ENCODE measurements at regions not wholly inside any gene's neighbourhood (a gene's known extent, or its start where the extent isn't known, plus 50 kb on each side); places are given as distances from the start of the nearest gene placed in this dataset.
A peak's percentile ranks its signal among the peaks of the same experiment; 100 is the strongest.

GRCh38 chr13:80469105-80469852 is 128.4 kb upstream of the SPRY2 start:
- Histone ChIP-seq H3K27ac (ENCODE audit: low read depth) (peak overlapping the region; percentile 66), H3K4me3 (ENCODE audit: low read depth, low read length) (no peak overlapping the region), H3K36me3 (ENCODE audit: insufficient read depth) (no peaks in the 10 kb centered on the region), H3K4me1 (ENCODE audit: insufficient read depth) (no peaks in the 10 kb centered on the region)
- WGBS, result 72% methylated on average over 6 of the region's 6 CpGs
- no peak for DNase-seq (ENCODE audit: extremely low spot score)

- Histone ChIP-seq H3K4me3 (ENCODE audit: low read depth, low read length) (no peak overlapping the region), H3K27ac (ENCODE audit: low read depth) (no peak overlapping the region), H3K4me1 (ENCODE audit: insufficient read depth) (no peaks in the 10 kb centered on the region), H3K36me3 (ENCODE audit: insufficient read depth) (no peaks in the 10 kb centered on the region)
- DNase-seq (ENCODE audit: extremely low spot score), result no peak
- 72% methylated on average over 2 of the region's 2 CpGs for WGBS
These were observed 124.4 kb upstream of the SPRY2 start for GRCh38 chr13:80465321-80465720.

- DNase-seq (ENCODE audit: extremely low spot score), result no peak
- WGBS, result 70% methylated on average over 3 of the region's 3 CpGs
- Histone ChIP-seq H3K4me3 (ENCODE audit: low read depth, low read length) (no peak overlapping the region), H3K27ac (ENCODE audit: low read depth) (no peak overlapping the region), H3K4me1 (ENCODE audit: insufficient read depth) (no peaks in the 10 kb centered on the region), H3K36me3 (ENCODE audit: insufficient read depth) (no peaks in the 10 kb centered on the region)
These were observed 122.9 kb upstream of the SPRY2 start for GRCh38 chr13:80463673-80464352.

GRCh38 chr13:80462567-80462966 is 121.6 kb upstream of the SPRY2 start:
- H3K27ac ChIP-seq (ENCODE audit: low read depth), result no peak overlapping the region
- H3K4me1 ChIP-seq (ENCODE audit: insufficient read depth), result no peaks in the 10 kb centered on the region
- no peaks in the 10 kb centered on the region for H3K36me3 ChIP-seq (ENCODE audit: insufficient read depth)
- DNase-seq (ENCODE audit: extremely low spot score), result no peak
- no peak overlapping the region for H3K4me3 ChIP-seq (ENCODE audit: low read depth, low read length)

- H3K4me3 ChIP-seq (ENCODE audit: low read depth, low read length), result no peak overlapping the region
- WGBS, result 95% methylated on average over 1 of the region's 1 CpG
- H3K27ac ChIP-seq (ENCODE audit: low read depth), result no peak overlapping the region
- no peaks in the 10 kb centered on the region for H3K36me3 ChIP-seq (ENCODE audit: insufficient read depth)
- DNase-seq (ENCODE audit: extremely low spot score), result no peak
- no peaks in the 10 kb centered on the region for H3K4me1 ChIP-seq (ENCODE audit: insufficient read depth)
These were observed 121.1 kb upstream of the SPRY2 start for GRCh38 chr13:80462037-80462436.

GRCh38 chr13:80458543-80458942 is 117.6 kb upstream of the SPRY2 start:
- H3K27ac ChIP-seq (ENCODE audit: low read depth), result no peak overlapping the region
- DNase-seq (ENCODE audit: extremely low spot score), result no peak
- 66% methylated on average over 2 of the region's 2 CpGs for WGBS

GRCh38 chr13:80454245-80454644 is 113.3 kb upstream of the SPRY2 start:
- DNase-seq (ENCODE audit: extremely low spot score), result no peak
- no peak overlapping the region for H3K4me3 ChIP-seq (ENCODE audit: low read depth, low read length)
- H3K36me3 ChIP-seq (ENCODE audit: insufficient read depth), result no peaks in the 10 kb centered on the region
- no peak overlapping the region for H3K27ac ChIP-seq (ENCODE audit: low read depth)
- 74% methylated on average over 1 of the region's 1 CpG for WGBS
- no peaks in the 10 kb centered on the region for H3K4me1 ChIP-seq (ENCODE audit: insufficient read depth)

More at GRCh38 chr13:80458543-80458942, 117.6 kb upstream of the SPRY2 start:
- Histone ChIP-seq H3K4me1 (ENCODE audit: insufficient read depth) (no peaks in the 10 kb centered on the region), H3K36me3 (ENCODE audit: insufficient read depth) (no peaks in the 10 kb centered on the region), H3K4me3 (ENCODE audit: low read depth, low read length) (no peak overlapping the region)

GRCh38 chr13:80452279-80452678 is 111.4 kb upstream of the SPRY2 start:
- H3K36me3 ChIP-seq (ENCODE audit: insufficient read depth), result no peaks in the 10 kb centered on the region
- no peak overlapping the region for H3K4me3 ChIP-seq (ENCODE audit: low read depth, low read length)
- H3K27ac ChIP-seq (ENCODE audit: low read depth), result no peak overlapping the region
- no peak for DNase-seq (ENCODE audit: extremely low spot score)
- no peaks in the 10 kb centered on the region for H3K4me1 ChIP-seq (ENCODE audit: insufficient read depth)
- WGBS, result 97% methylated on average over 1 of the region's 1 CpG

GRCh38 chr13:80451641-80452040 is 110.7 kb upstream of the SPRY2 start:
- Histone ChIP-seq H3K27ac (ENCODE audit: low read depth) (no peak overlapping the region), H3K36me3 (ENCODE audit: insufficient read depth) (no peaks in the 10 kb centered on the region), H3K4me3 (ENCODE audit: low read depth, low read length) (no peak overlapping the region), H3K4me1 (ENCODE audit: insufficient read depth) (no peaks in the 10 kb centered on the region)
- WGBS, result 85% methylated on average over 2 of the region's 2 CpGs
- DNase-seq (ENCODE audit: extremely low spot score), result no peak

- H3K27ac ChIP-seq (ENCODE audit: low read depth), result no peak overlapping the region
- H3K36me3 ChIP-seq (ENCODE audit: insufficient read depth), result no peaks in the 10 kb centered on the region
- DNase-seq (ENCODE audit: extremely low spot score), result no peak
- H3K4me3 ChIP-seq (ENCODE audit: low read depth, low read length), result no peak overlapping the region
- H3K4me1 ChIP-seq (ENCODE audit: insufficient read depth), result no peaks in the 10 kb centered on the region
These were observed 109.5 kb upstream of the SPRY2 start for GRCh38 chr13:80450386-80450785.

GRCh38 chr13:80448725-80449124 is 107.8 kb upstream of the SPRY2 start:
- H3K36me3 ChIP-seq (ENCODE audit: insufficient read depth), result no peaks in the 10 kb centered on the region
- H3K27ac ChIP-seq (ENCODE audit: low read depth), result no peak overlapping the region
- no peak for DNase-seq (ENCODE audit: extremely low spot score)
- WGBS, result 80% methylated on average over 2 of the region's 2 CpGs
- no peaks in the 10 kb centered on the region for H3K4me1 ChIP-seq (ENCODE audit: insufficient read depth)
- H3K4me3 ChIP-seq (ENCODE audit: low read depth, low read length), result no peak overlapping the region

GRCh38 chr13:80447747-80448146 is 106.8 kb upstream of the SPRY2 start:
- DNase-seq (ENCODE audit: extremely low spot score), result no peak
- Histone ChIP-seq H3K4me1 (ENCODE audit: insufficient read depth) (no peaks in the 10 kb centered on the region), H3K4me3 (ENCODE audit: low read depth, low read length) (no peak overlapping the region), H3K36me3 (ENCODE audit: insufficient read depth) (no peaks in the 10 kb centered on the region), H3K27ac (ENCODE audit: low read depth) (no peak overlapping the region)
- WGBS, result 62% methylated on average over 2 of the region's 2 CpGs

GRCh38 chr13:80444240-80445015 is 103.5 kb upstream of the SPRY2 start:
- WGBS, result 79% methylated on average over 4 of the region's 4 CpGs
- no peak overlapping the region for H3K4me3 ChIP-seq (ENCODE audit: low read depth, low read length)
- no peak overlapping the region for H3K27ac ChIP-seq (ENCODE audit: low read depth)
- no peak for DNase-seq (ENCODE audit: extremely low spot score)
- H3K4me1 ChIP-seq (ENCODE audit: insufficient read depth), result no peaks in the 10 kb centered on the region
- no peaks in the 10 kb centered on the region for H3K36me3 ChIP-seq (ENCODE audit: insufficient read depth)

GRCh38 chr13:80442609-80443008 is 101.7 kb upstream of the SPRY2 start:
- no peak overlapping the region for H3K27ac ChIP-seq (ENCODE audit: low read depth)
- no peaks in the 10 kb centered on the region for H3K36me3 ChIP-seq (ENCODE audit: insufficient read depth)
- H3K4me3 ChIP-seq (ENCODE audit: low read depth, low read length), result no peak overlapping the region
- DNase-seq (ENCODE audit: extremely low spot score), result no peak
- no peaks in the 10 kb centered on the region for H3K4me1 ChIP-seq (ENCODE audit: insufficient read depth)
